SKM-1 (cell line): ENCODE measurements at regions not wholly inside any gene's neighbourhood (a gene's known extent, or its start where the extent isn't known, plus 50 kb on each side); places are given as distances from the start of the nearest gene placed in this dataset.

Experiments
- DNase-seq: peaks from one replicate; lab custom pipeline; 2025; ENCODE audit not compliant: unreplicated experiment; lab: John Stamatoyannopoulos, UW

DNA sequence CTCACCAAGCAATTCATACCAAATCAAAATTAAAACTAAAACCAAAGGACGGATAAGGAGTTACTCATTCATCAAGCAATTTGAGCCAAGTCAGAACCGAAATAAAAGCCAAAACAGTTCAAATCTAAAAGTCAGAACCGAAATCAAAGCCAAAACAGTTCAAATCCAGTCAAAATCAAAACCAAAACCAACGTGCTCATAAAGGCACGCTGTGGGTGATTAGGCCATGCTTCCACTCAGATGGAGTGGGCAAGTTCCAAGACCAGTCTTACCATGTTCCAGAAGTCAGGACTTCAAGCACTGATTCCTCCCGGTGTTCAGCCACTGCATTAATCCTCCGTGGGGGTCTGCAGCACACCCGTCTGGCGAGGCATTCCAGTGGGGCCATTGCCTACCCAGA lies 409.3 kb downstream of the TGFB2 start:
- no peak for DNase-seq

GRCh38 chr1:218755128-218755527 lies 410.0 kb downstream of the TGFB2 start:
- DNase-seq = peak; percentile 9

DNA sequence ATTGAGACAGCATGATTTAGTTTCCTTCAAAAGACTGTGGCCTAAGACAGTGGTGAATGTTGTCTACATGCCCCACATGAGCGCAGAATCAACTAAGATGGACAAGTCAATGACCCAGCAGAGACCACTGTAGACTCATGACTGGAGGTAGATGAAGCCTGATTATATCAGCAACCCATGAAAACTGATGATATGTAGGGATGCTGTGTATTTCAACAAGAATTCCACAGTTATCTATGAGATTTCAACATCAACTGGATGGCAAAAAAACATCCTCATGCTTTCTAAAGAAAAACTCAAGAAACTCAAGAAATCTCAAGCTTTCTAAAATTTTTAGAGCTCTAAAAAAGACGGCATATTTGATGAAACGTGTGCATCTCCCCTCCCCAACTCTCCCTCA lies 413.9 kb upstream of the LYPLAL1 start:
- no peak for DNase-seq

GRCh38 chr1:218760601-218761570 lies 412.8 kb upstream of the LYPLAL1 start:
- DNase-seq = no peak

- no peak for DNase-seq
These were observed 410.1 kb upstream of the LYPLAL1 start for GRCh38 chr1:218763538-218763937.

DNA sequence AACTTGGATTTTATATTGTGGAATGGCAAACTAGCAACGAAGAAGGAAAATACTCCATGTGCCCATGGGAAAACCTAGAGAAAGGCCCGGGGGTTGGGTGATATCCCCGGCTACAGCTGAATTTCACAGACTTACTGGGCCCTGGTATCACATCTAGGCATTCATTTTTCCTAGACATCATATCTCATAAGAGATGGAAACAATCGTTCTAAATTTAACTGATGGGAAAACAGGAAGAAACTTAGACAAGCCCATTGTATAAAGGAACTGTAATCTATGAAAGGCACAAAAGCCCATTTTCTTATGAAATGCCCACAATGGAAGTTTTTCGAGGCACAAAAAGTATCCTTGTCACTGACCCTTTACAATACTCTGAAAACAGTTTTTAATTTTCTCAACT lies 407.9 kb upstream of the LYPLAL1 start:
- no peak for DNase-seq

DNA sequence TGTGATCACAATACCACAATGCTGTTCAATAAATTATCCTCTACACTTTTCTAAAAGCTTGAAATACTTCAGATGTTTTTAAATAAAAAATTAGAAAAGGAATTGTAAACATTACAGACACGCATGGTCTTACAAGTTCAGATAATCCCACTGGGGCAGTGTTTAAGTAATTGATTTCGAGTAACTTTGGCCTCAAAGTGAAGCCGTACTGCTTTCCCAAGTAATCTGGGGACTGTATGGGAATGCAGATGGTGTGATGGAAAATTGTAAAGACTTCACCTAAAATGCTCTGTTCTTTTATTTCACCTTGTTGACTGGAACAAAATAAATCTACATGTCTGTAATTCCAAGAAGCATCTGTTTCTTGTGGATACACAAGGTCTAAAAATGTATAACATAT lies 401.7 kb upstream of the LYPLAL1 start:
- no peak for DNase-seq

DNA sequence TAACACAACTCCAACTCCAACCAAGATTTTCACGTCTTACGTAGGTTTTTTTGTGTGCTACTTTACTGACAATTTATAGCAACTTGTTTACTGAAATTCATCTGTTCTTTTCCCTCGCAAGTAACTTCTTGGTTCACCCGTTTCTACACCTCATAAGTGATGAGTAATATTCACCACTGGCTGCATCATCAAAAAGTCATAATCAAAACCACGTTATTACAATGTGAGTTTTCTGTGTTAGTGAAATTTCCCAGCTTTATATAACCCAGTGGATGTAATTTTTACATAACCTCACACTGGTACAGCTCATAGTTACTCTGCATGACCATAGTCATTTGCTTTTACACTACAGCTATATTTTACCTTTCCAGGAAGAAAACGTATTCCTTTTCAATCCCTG lies 401.1 kb upstream of the LYPLAL1 start:
- no peak for DNase-seq

DNA sequence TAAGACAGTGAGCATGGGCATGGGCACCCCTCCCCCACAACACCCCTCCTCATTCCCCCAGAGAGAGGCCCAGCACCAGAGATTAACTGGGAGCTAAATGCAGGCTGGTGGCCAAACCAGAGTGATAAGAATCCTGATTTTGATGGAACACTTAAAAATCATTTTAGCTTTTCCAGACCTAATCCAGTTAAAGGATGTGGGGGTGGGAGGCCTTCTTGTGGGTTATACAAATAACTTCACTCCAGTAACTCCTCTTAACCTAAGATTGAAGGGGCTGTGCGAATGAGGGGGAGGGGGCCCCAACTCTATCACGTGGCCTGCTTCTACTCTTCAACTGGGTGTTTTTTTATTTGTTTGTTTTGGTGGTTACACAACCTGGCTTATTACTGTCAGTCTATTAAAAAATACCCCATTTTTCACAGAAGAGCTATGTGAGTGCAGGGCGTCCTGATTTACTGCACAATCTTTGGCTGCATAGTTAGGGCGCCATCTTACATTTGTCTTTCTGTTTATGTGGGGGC lies 398.1 kb upstream of the LYPLAL1 start:
- no peak for DNase-seq

DNA sequence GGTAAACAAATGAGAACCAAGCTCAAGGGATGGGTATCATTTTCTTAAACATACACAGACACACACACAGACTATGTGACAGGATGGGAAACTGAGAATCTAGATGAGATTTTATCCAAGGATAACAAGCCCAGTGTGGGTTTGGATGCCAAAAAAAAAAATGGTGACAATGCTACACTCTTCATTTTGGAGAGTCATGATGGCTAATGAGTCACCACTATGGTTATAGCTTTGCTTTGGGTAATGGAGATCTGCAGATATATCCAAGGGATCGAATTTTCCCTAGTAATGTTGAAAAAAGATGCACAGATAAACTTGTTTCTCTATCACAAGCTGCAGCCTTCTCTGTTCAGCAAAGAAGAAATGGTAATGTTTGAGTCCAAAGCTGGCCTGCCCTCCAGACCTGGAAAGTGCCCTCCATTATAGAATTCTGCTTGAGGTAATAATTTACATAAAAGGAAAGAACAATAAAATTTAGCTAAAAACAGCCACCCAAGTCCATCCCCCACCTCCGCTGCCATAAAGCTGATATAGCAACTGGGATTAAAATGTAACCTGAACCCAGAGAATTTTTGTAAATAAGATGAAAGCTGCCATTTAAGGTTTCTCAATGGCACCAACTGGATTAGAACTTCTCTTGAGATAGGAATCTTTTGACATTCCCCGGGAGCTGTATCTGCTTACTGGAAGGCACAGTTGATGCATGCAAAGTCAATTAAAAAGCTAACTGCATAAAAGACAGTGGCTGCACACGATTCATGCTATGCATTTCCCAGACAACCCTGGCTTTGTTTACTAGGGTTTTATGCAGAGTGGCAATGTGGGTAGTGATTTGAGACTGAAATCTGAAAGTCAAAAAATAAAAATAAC lies 395.2 kb upstream of the LYPLAL1 start:
- no peak for DNase-seq

- DNase-seq = no peak
These were observed 394.2 kb upstream of the LYPLAL1 start for GRCh38 chr1:218779341-218780100.

DNA sequence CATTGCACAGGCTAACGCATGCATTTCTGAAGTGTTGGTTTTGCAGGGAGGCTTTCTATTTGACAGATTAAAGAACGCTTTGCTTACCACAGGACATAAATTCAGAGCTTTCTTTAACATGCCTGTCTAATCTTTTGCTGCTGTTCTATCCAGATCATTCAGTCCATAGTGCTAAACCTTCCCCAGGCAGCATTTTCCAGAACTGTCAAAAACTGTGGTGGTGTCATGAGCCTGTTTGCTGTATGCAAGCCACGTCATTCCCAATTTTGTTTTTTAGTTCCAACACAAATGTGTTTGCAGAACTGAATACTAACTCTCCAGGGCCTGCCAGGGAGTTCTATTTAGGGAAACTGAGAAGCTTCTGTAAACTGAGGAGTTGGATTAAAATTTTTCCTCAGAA lies 390.5 kb upstream of the LYPLAL1 start:
- no peak for DNase-seq

DNA sequence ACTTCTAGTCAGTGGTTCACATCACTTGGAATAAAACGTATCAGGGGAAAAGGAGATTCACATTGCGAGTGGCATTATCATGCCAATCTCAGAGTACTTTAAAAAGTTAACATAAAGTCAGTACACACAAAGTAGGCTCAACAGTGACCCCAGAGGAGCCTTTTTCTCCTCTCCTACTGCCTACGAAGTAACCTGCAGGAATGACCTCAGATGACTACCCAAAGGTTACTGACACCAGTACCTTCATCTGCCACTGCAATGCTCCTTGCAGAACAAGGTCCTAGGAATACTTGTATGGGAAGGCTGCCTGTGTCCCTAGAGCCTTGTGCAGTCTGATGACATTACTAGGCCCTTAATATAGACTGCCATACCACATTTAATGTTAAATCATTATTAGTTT lies 389.8 kb upstream of the LYPLAL1 start:
- no peak for DNase-seq

- no peak for DNase-seq
These were observed 387.8 kb upstream of the LYPLAL1 start for GRCh38 chr1:218785928-218786327.

DNA sequence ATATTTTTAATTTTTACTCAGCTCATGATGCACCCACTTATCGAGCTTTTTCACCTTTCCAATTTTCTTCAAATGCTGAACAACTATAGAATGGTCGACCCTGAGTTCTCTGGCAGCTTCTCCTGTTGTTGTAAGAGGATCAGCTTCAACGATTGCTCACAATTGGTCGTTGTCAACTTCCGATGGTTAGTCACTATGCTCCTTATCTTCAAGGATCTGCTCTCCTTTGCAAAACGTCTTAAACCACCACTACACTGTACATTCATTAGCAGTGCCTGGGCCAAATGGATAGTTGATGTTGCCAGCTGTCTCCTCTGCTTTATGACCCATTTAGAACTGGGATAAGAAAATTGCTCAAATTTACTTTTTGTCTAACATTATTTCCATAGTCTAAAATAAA lies 385.9 kb upstream of the LYPLAL1 start:
- no peak for DNase-seq

GRCh38 chr1:218796773-218797172 lies 376.9 kb upstream of the LYPLAL1 start:
- DNase-seq = no peak

GRCh38 chr1:218802799-218803198 lies 370.9 kb upstream of the LYPLAL1 start:
- no peak for DNase-seq

GRCh38 chr1:218803351-218803997 lies 370.2 kb upstream of the LYPLAL1 start:
- no peak for DNase-seq

DNA sequence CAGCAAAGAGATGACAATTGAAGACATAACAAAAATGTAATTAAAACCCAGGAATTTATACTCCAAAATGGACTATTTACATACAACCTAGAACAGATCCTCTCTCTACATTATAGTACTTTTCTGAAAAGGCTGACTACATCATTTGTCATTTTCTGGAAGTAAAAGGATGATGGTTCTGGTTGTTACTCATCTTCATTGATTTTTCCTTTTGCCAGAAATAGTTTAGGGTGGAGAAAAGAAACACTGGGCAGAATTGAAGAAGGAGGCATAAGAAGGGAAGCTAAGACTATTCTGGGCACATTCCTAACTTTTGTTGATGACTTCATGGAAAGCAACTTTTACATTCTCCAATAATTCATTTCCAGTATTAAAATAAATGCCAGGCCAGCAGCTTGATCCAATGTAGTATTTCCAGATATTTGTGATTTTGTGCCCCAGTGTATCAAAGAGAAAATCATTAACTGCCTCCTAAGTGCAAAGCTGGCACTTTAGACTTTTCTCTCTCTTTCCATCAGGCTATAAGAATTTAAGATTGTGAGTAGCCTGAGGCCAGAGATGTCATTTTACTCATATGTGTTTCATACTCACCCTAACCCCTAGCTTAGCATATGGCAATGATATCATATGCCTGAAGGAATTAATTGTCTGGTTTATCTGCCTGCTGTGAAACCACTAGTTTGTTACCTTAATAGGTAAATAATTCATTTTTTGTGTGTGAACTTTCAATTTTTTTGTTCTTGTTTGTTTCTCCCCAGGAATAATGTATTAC lies 369.5 kb upstream of the LYPLAL1 start:
- DNase-seq = no peak

DNA sequence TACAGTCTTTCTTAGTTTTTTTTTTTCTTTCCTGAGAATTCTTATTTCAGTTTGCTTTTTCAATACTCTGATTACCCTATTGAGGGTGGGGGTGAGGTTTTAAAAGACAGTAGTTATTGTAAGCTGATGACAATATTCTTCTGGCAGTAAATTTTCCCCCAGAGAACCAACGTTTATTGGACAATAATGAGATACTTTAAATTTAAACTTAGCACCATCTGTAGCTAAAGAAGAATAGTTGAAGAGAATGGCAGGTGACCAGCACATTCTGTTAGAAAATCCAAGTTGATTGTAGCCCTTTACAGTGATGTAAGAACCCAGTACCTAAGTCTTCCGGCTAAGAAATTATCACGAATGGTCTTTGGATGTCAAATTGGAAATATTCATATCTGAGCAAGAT lies 364.6 kb upstream of the LYPLAL1 start:
- DNase-seq = no peak
